CD4-positive, alpha-beta T cell treated with Interferon alpha-2 for 1 hour (primary cell): ENCODE measurements at regions not wholly inside any gene's neighbourhood (a gene's known extent, or its start where the extent isn't known, plus 50 kb on each side); places are given as distances from the start of the nearest gene placed in this dataset.
"Not testable (repeated sequence)": the region's sequence is repeated elsewhere in the genome, so short reads cannot be mapped to it uniquely, and the experiment has no call there.

ENCODE experiments used
- DNase-seq, 2 donors: peaks; one replicate each; pipeline ENCODE4 v3.0.0-alpha.2; 2020 to 2022

GRCh38 chr5:72586788-72587530, 79.7 kb upstream of the ZNF366 start:
- no peak for DNase-seq

GRCh38 chr5:72584466-72584865, 77.3 kb upstream of the ZNF366 start:
- DNase-seq = no peak

- not testable (repeated sequence) for DNase-seq
These were observed 72.1 kb upstream of the ZNF366 start for GRCh38 chr5:72579290-72579689.

- DNase-seq = no peak
These were observed 65.1 kb upstream of the ZNF366 start for GRCh38 chr5:72572236-72572765.

- DNase-seq = no peak
These were observed 62.3 kb upstream of the ZNF366 start for GRCh38 chr5:72569408-72569944.

- DNase-seq = no peak
These were observed 59.5 kb upstream of the ZNF366 start for GRCh38 chr5:72566746-72567145.

GRCh38 chr5:72565513-72566289, 58.5 kb upstream of the ZNF366 start:
- DNase-seq = no peak

- no peak for DNase-seq
These were observed 55.5 kb upstream of the ZNF366 start for GRCh38 chr5:72562717-72563116.

GRCh38 chr5:72561148-72561972, 54.1 kb upstream of the ZNF366 start:
- no peak for DNase-seq

GRCh38 chr5:72559866-72560766, 52.9 kb upstream of the ZNF366 start:
- no peak for DNase-seq

GRCh38 chr5:72558383-72558782, 51.2 kb upstream of the ZNF366 start:
- no peak for DNase-seq

- DNase-seq = no peak
These were observed 50.8 kb upstream of the ZNF366 start for GRCh38 chr5:72558046-72558336.

- no peak for DNase-seq
These were observed 50.2 kb upstream of the ZNF366 start for GRCh38 chr5:72557167-72558045.
